Loucy (cell line): ENCODE measurements at regions not wholly inside any gene's neighbourhood (a gene's known extent, or its start where the extent isn't known, plus 50 kb on each side); places are given as distances from the start of the nearest gene placed in this dataset.
"Not testable (repeated sequence)": the region's sequence is repeated elsewhere in the genome, so short reads cannot be mapped to it uniquely, and the experiment has no call there.

Experiments used
- EZH2phosphoT487 ChIP-seq: fragments of 200-600 bp; IDR thresholded peaks from 2 replicates; pipeline ENCODE4 v1.6.1; 2018; ENCODE audit warnings: antibody characterized with exemption, mild to moderate bottlenecking, moderate library complexity, borderline replicate concordance
- TF ChIP-seq, protein P1 (sequence below): fragments of 200-600 bp; sonication (generic); conservative IDR thresholded peaks from 2 replicates; pipeline ENCODE4 v1.5.1; 2014; ENCODE audit warnings: mild to moderate bottlenecking, antibody characterized with exemption, low read length

DNA sequence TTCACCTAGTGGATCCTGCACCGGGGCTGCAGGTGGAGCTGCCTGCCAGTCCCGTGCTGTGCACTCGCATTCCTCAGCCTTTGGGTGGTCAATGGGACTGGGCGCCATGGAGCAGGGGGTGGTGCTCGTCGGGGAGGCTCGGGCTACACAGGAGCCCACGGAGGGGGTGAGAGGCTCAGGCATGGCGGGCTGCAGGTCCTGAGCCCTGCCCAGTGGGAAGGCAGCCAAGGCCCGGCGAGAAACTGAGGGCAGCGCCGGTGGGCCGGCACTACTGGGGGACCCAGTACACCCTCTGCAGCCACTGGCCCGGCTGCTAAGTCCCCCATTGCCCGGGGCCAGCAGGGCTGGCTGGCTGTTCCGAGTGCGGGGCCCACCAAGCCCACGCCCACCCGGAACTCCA is 401.0 kb upstream of the CDH9 start:
- TF ChIP-seq, protein P1, sequence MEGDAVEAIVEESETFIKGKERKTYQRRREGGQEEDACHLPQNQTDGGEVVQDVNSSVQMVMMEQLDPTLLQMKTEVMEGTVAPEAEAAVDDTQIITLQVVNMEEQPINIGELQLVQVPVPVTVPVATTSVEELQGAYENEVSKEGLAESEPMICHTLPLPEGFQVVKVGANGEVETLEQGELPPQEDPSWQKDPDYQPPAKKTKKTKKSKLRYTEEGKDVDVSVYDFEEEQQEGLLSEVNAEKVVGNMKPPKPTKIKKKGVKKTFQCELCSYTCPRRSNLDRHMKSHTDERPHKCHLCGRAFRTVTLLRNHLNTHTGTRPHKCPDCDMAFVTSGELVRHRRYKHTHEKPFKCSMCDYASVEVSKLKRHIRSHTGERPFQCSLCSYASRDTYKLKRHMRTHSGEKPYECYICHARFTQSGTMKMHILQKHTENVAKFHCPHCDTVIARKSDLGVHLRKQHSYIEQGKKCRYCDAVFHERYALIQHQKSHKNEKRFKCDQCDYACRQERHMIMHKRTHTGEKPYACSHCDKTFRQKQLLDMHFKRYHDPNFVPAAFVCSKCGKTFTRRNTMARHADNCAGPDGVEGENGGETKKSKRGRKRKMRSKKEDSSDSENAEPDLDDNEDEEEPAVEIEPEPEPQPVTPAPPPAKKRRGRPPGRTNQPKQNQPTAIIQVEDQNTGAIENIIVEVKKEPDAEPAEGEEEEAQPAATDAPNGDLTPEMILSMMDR: not testable (repeated sequence)
- not testable (repeated sequence) for TF ChIP-seq EZH2phosphoT487
